PC-9 (cell line): ENCODE measurements at regions not wholly inside any gene's neighbourhood (a gene's known extent, or its start where the extent isn't known, plus 50 kb on each side); places are given as distances from the start of the nearest gene placed in this dataset.
"Not testable (repeated sequence)": the region's sequence is repeated elsewhere in the genome, so short reads cannot be mapped to it uniquely, and the experiment has no call there.

Experiments
- EZH2 ChIP-seq: fragments of 200-600 bp; sonication (generic); IDR thresholded peaks from 2 replicates; pipeline ENCODE4 v1.8.0; 2017; ENCODE audit warnings: antibody characterized with exemption, low read depth
- TF ChIP-seq, protein P1 (sequence below): fragments of 200-600 bp; sonication (generic); conservative IDR thresholded peaks from 2 replicates; pipeline ENCODE4 v1.6.1; 2017; ENCODE audit warnings: mixed run types, antibody characterized with exemption, mild to moderate bottlenecking, moderate library complexity

DNA sequence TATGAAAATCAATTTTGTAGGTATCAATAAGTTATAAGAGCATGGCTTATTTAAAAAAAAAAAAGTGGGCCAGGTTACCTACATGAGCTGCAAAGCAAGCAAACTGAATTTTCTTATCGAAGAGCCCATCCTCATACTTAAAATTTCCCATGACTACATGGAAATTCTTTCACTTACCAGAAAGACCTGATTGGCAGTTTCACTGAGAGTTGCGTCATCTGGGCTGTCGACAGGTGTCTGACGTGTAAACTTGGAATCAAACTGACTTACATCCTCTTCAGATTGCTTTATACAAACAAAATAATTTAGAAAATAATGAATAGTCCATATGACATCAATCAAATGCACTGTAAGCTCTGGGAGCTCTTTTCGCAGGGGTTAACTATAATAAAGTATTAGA is 149.1 kb upstream of the EFCAB3 start:
- TF ChIP-seq, protein P1, sequence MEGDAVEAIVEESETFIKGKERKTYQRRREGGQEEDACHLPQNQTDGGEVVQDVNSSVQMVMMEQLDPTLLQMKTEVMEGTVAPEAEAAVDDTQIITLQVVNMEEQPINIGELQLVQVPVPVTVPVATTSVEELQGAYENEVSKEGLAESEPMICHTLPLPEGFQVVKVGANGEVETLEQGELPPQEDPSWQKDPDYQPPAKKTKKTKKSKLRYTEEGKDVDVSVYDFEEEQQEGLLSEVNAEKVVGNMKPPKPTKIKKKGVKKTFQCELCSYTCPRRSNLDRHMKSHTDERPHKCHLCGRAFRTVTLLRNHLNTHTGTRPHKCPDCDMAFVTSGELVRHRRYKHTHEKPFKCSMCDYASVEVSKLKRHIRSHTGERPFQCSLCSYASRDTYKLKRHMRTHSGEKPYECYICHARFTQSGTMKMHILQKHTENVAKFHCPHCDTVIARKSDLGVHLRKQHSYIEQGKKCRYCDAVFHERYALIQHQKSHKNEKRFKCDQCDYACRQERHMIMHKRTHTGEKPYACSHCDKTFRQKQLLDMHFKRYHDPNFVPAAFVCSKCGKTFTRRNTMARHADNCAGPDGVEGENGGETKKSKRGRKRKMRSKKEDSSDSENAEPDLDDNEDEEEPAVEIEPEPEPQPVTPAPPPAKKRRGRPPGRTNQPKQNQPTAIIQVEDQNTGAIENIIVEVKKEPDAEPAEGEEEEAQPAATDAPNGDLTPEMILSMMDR: not testable (repeated sequence)
- not testable (repeated sequence) for TF ChIP-seq EZH2
